CD4-positive, alpha-beta T cell (primary cell): ENCODE measurements at regions not wholly inside any gene's neighbourhood (a gene's known extent, or its start where the extent isn't known, plus 50 kb on each side); places are given as distances from the start of the nearest gene placed in this dataset.

Experiments used
- ATAC-seq: fragments of 200-7000 bp; cut with Tn5 transposase; one replicate; pipeline ENCODE4 v1.10.0; 2022; ENCODE audit warnings: mild to moderate bottlenecking; ENCODE audit not compliant: poor library complexity
- CTCF ChIA-PET: fragments of 350-600 bp; sonication (Branson Sonifier 250); formaldehyde crosslinking; loops from one replicate; lab custom pipeline; 2021; ENCODE audit warnings: antibody characterized with exemption, inconsistent platforms; lab: Charles Lee
- POLR2A ChIA-PET: fragments of 350-600 bp; sonication (Branson Sonifier 250); formaldehyde crosslinking; loops from one replicate; lab custom pipeline; 2021; ENCODE audit warnings: antibody characterized with exemption, inconsistent platforms; lab: Charles Lee
- DNase-seq, 14 experiments: peaks; one replicate each; pipeline ENCODE4 v3.0.0-alpha.2; 2013 to 2020; ENCODE audit warnings: mixed read lengths in 2 of 14
- H3K27ac ChIP-seq, 2 donors: one replicate each; pipeline versions ENCODE4 v1.5.1 to v1.7.0; 2013; ENCODE audit warnings: low read length in 2 of 2, low read depth in 1 of 2, mild to moderate bottlenecking in 1 of 2
- H3K27me3 ChIP-seq, 2 experiments: 1 replicate in 1 of 2; 2 replicates in 1 of 2; pipeline versions ENCODE4 v1.6.1 to v1.7.0; 2013; ENCODE audit warnings: low read length in 2 of 2, control low read depth in 1 of 2, mild to moderate bottlenecking in 1 of 2, moderate library complexity in 1 of 2; ENCODE audit not compliant: insufficient read depth in 2 of 2, control insufficient read depth in 1 of 2
- H3K36me3 ChIP-seq: one replicate; pipeline ENCODE4 v1.6.1; 2013; ENCODE audit warnings: low read length, control low read depth; ENCODE audit not compliant: insufficient read depth
- H3K4me1 ChIP-seq: one replicate; pipeline ENCODE4 v1.6.1; 2013; ENCODE audit warnings: low read length, control low read depth; ENCODE audit not compliant: insufficient read depth
- H3K4me3 ChIP-seq: one replicate; pipeline ENCODE4 v1.5.1; 2013; ENCODE audit warnings: mild to moderate bottlenecking, low read length, moderate library complexity
- H3K9me3 ChIP-seq, 2 experiments: 1 replicate in 1 of 2; 2 replicates in 1 of 2; pipeline versions ENCODE4 v1.6.1 to v1.7.0; 2013; ENCODE audit warnings: low read length in 2 of 2, mild to moderate bottlenecking in 2 of 2, control low read depth in 1 of 2, moderate library complexity in 1 of 2; ENCODE audit not compliant: control insufficient read depth in 1 of 2, insufficient read depth in 1 of 2
- H3K27ac Mint-ChIP-seq: one replicate; pipeline ENCODE4 v1.8.0; 2020; ENCODE audit warnings: mixed read lengths
- H3K27me3 Mint-ChIP-seq: one replicate; pipeline ENCODE4 v1.8.0; 2021; ENCODE audit warnings: mixed read lengths
- H3K36me3 Mint-ChIP-seq: one replicate; pipeline ENCODE4 v1.8.0; 2021; ENCODE audit warnings: low read depth, mixed read lengths
- H3K4me1 Mint-ChIP-seq: one replicate; pipeline ENCODE4 v1.8.0; 2021; ENCODE audit warnings: low read depth, mixed read lengths
- H3K4me3 Mint-ChIP-seq: one replicate; pipeline ENCODE4 v1.8.0; 2020; ENCODE audit warnings: mild to moderate bottlenecking, mixed read lengths
- H3K9me3 Mint-ChIP-seq: one replicate; pipeline ENCODE4 v1.8.0; 2020; ENCODE audit warnings: mixed read lengths
- CTCF ChIP-seq: fragments of 200-600 bp; IDR thresholded peaks from one replicate; pipeline ENCODE4 v1.8.0; 2022; ENCODE audit warnings: antibody characterized with exemption, mild to moderate bottlenecking
- intact Hi-C, 2 experiments: fragments of 100-400 bp; cut with DNase I in 1 of 2; cut with micrococcal nuclease in 1 of 2; formaldehyde crosslinking; loops; one replicate each; pipeline versions ENCODE4 v1.15.1 to v1.9.0; 2023 to 2025; cut with DNase I, micrococcal nuclease

- no peak overlapping the region for H3K27ac ChIP-seq
- H3K4me3 Mint-ChIP-seq: no peak overlapping the region
Measured at GRCh38 chr4:171644430-171645057, 168.7 kb upstream of the GALNTL6 start.

GRCh38 chr4:171639540-171639939, 173.7 kb upstream of the GALNTL6 start:
- H3K4me1 ChIP-seq: no peaks in the 10 kb centered on the region
- no peaks in the 10 kb centered on the region for H3K27me3 ChIP-seq
- DNase-seq (no peak), ATAC-seq (no peak)
- ChIA-PET POLR2A (no interaction called here), CTCF (no interaction called here)
- no peak overlapping the region for H3K27ac ChIP-seq
- H3K36me3 ChIP-seq: no peaks in the 10 kb centered on the region
- no peaks in the 10 kb centered on the region for H3K4me1 Mint-ChIP-seq
- no peaks in the 10 kb centered on the region for H3K9me3 Mint-ChIP-seq
- no peak overlapping the region for H3K4me3 Mint-ChIP-seq
- intact Hi-C loops: no loop called here
- no peak for TF ChIP-seq CTCF
- peaks cover 0 to 6% of the 10 kb centered on the region in 2 experiments for H3K9me3 ChIP-seq
- no peaks in the 10 kb centered on the region for H3K36me3 Mint-ChIP-seq
- no peaks in the 10 kb centered on the region for H3K27me3 Mint-ChIP-seq
- H3K27ac Mint-ChIP-seq: no peak overlapping the region
- H3K4me3 ChIP-seq: no peak overlapping the region

More at GRCh38 chr4:171644430-171645057, 168.7 kb upstream of the GALNTL6 start:
- Histone ChIP-seq H3K27me3 (no peaks in the 10 kb centered on the region), H3K36me3 (no peaks in the 10 kb centered on the region), H3K4me3 (no peak overlapping the region), H3K9me3 (peaks cover 0 to 6% of the 10 kb centered on the region in 2 experiments), H3K4me1 (no peaks in the 10 kb centered on the region)
- H3K4me1 Mint-ChIP-seq: no peaks in the 10 kb centered on the region
- ChIA-PET CTCF (no interaction called here), POLR2A (no interaction called here)
- TF ChIP-seq CTCF: no peak
- no peaks in the 10 kb centered on the region for H3K27me3 Mint-ChIP-seq
- H3K36me3 Mint-ChIP-seq: no peaks in the 10 kb centered on the region
- intact Hi-C loops: no loop called here
- H3K27ac Mint-ChIP-seq: no peak overlapping the region
- no peak for DNase-seq
- peaks cover 2% of the 10 kb centered on the region for H3K9me3 Mint-ChIP-seq
- ATAC-seq: no peak

- DNase-seq: no peak
- no peaks in the 10 kb centered on the region for H3K9me3 Mint-ChIP-seq
- intact Hi-C loops: no loop called here
Measured at GRCh38 chr4:171636606-171637005, 176.6 kb upstream of the GALNTL6 start.

More at GRCh38 chr4:171636606-171637005, 176.6 kb upstream of the GALNTL6 start:
- no peak overlapping the region for H3K27ac ChIP-seq
- no peaks in the 10 kb centered on the region for H3K36me3 Mint-ChIP-seq
- no peak overlapping the region for H3K4me3 Mint-ChIP-seq
- no peaks in the 10 kb centered on the region for H3K4me1 ChIP-seq
- H3K36me3 ChIP-seq: no peaks in the 10 kb centered on the region
- POLR2A ChIA-PET: no interaction called here
- H3K27ac Mint-ChIP-seq: no peak overlapping the region
- H3K9me3 ChIP-seq: no peaks in the 10 kb centered on the region
- no peaks in the 10 kb centered on the region for H3K27me3 Mint-ChIP-seq
- no peak for TF ChIP-seq CTCF
- H3K4me3 ChIP-seq: no peak overlapping the region
- no peak for ATAC-seq
- H3K4me1 Mint-ChIP-seq: no peaks in the 10 kb centered on the region
- CTCF ChIA-PET: no interaction called here
- H3K27me3 ChIP-seq: no peaks in the 10 kb centered on the region
